ENCODE measurements at regions not wholly inside any gene's neighbourhood (a gene's known extent, or its start where the extent isn't known, plus 50 kb on each side); places are given as distances from the start of the nearest gene placed in this dataset.

GRCh38 chr12:75877763-75878621 is 153.6 kb downstream of the PHLDA1 start:
- no peaks in the 10 kb centered on the region for H3K36me3 ChIP-seq (ENCODE audit: control insufficient read depth, insufficient read depth, low read length)
- H3K9me3 ChIP-seq (ENCODE audit: control insufficient read depth, insufficient read depth, low read length), result no peaks in the 10 kb centered on the region
- WGBS (ENCODE audit: insufficient coverage), result 39% methylated on average over 3 of the region's 13 CpGs
- H3K4me1 ChIP-seq (ENCODE audit: control insufficient read depth, insufficient read depth, low read length), result no peaks in the 10 kb centered on the region
- H3K4me3 ChIP-seq (ENCODE audit: low read depth, low read length), result no peak overlapping the region
- DNase-seq (ENCODE audit: low read depth in 4 of 6, low spot score in 6 of 6), result peak in 2 of 6 donors; percentile 69 to 75
- no peaks in the 10 kb centered on the region for H3K27me3 ChIP-seq (ENCODE audit: control insufficient read depth, insufficient read depth, low read length)
- H3K27ac ChIP-seq (ENCODE audit: low read depth, low read length), result peak overlapping the region; percentile 13

GRCh38 chr12:75876832-75877762 is 154.5 kb downstream of the PHLDA1 start:
- Histone ChIP-seq H3K27me3 (ENCODE audit: control insufficient read depth, insufficient read depth, low read length) (no peaks in the 10 kb centered on the region), H3K36me3 (ENCODE audit: control insufficient read depth, insufficient read depth, low read length) (no peaks in the 10 kb centered on the region), H3K4me1 (ENCODE audit: control insufficient read depth, insufficient read depth, low read length) (no peaks in the 10 kb centered on the region), H3K27ac (ENCODE audit: low read depth, low read length) (no peak overlapping the region), H3K9me3 (ENCODE audit: control insufficient read depth, insufficient read depth, low read length) (no peaks in the 10 kb centered on the region), H3K4me3 (ENCODE audit: low read depth, low read length) (no peak overlapping the region)
- DNase-seq (ENCODE audit: low read depth in 4 of 6, low spot score in 6 of 6), result peak in 1 of 6 donors; percentile 62
- 53% methylated on average over 2 of the region's 4 CpGs for WGBS (ENCODE audit: insufficient coverage)

GRCh38 chr12:75874441-75874840 is 157.1 kb downstream of the PHLDA1 start:
- 100% methylated on average over 1 of the region's 2 CpGs for WGBS (ENCODE audit: insufficient coverage)
- no peak overlapping the region for H3K4me3 ChIP-seq (ENCODE audit: low read depth, low read length)
- no peaks in the 10 kb centered on the region for H3K36me3 ChIP-seq (ENCODE audit: control insufficient read depth, insufficient read depth, low read length)
- DNase-seq (ENCODE audit: low read depth in 4 of 6, low spot score in 6 of 6), result no peak
- H3K27me3 ChIP-seq (ENCODE audit: control insufficient read depth, insufficient read depth, low read length), result no peaks in the 10 kb centered on the region
- no peak overlapping the region for H3K27ac ChIP-seq (ENCODE audit: low read depth, low read length)
- H3K4me1 ChIP-seq (ENCODE audit: control insufficient read depth, insufficient read depth, low read length), result no peaks in the 10 kb centered on the region
- no peaks in the 10 kb centered on the region for H3K9me3 ChIP-seq (ENCODE audit: control insufficient read depth, insufficient read depth, low read length)

GRCh38 chr12:75872762-75873161 is 158.8 kb downstream of the PHLDA1 start:
- no peak for DNase-seq (ENCODE audit: low read depth in 4 of 6, low spot score in 6 of 6)
- H3K9me3 ChIP-seq (ENCODE audit: control insufficient read depth, insufficient read depth, low read length), result no peaks in the 10 kb centered on the region

GRCh38 chr12:75870878-75871277 is 160.7 kb downstream of the PHLDA1 start:
- no CpG with 5 or more reads among the region's 2 CpGs for WGBS (ENCODE audit: insufficient coverage)
- no peak for DNase-seq (ENCODE audit: low read depth in 4 of 6, low spot score in 6 of 6)
- peaks cover 3% of the 10 kb centered on the region for H3K4me1 ChIP-seq (ENCODE audit: control insufficient read depth, insufficient read depth, low read length)

More at GRCh38 chr12:75872762-75873161, 158.8 kb downstream of the PHLDA1 start:
- Histone ChIP-seq H3K4me3 (ENCODE audit: low read depth, low read length) (no peak overlapping the region), H3K36me3 (ENCODE audit: control insufficient read depth, insufficient read depth, low read length) (no peaks in the 10 kb centered on the region), H3K4me1 (ENCODE audit: control insufficient read depth, insufficient read depth, low read length) (peaks cover 3% of the 10 kb centered on the region), H3K27ac (ENCODE audit: low read depth, low read length) (no peak overlapping the region), H3K27me3 (ENCODE audit: control insufficient read depth, insufficient read depth, low read length) (no peaks in the 10 kb centered on the region)
- 100% methylated on average over 2 of the region's 2 CpGs for WGBS (ENCODE audit: insufficient coverage)

GRCh38 chr12:75868501-75868900 is 163.1 kb downstream of the PHLDA1 start:
- H3K27me3 ChIP-seq (ENCODE audit: control insufficient read depth, insufficient read depth, low read length), result no peaks in the 10 kb centered on the region
- 60% methylated on average over 1 of the region's 3 CpGs for WGBS (ENCODE audit: insufficient coverage)
- no peaks in the 10 kb centered on the region for H3K9me3 ChIP-seq (ENCODE audit: control insufficient read depth, insufficient read depth, low read length)
- H3K27ac ChIP-seq (ENCODE audit: low read depth, low read length), result peak overlapping the region; percentile 33
- H3K36me3 ChIP-seq (ENCODE audit: control insufficient read depth, insufficient read depth, low read length), result no peaks in the 10 kb centered on the region
- H3K4me3 ChIP-seq (ENCODE audit: low read depth, low read length), result no peak overlapping the region
- DNase-seq (ENCODE audit: low read depth in 4 of 6, low spot score in 6 of 6), result peak in 1 of 6 donors; percentile 87
- H3K4me1 ChIP-seq (ENCODE audit: control insufficient read depth, insufficient read depth, low read length), result peaks cover 3% of the 10 kb centered on the region

More at GRCh38 chr12:75870878-75871277, 160.7 kb downstream of the PHLDA1 start:
- no peaks in the 10 kb centered on the region for H3K36me3 ChIP-seq (ENCODE audit: control insufficient read depth, insufficient read depth, low read length)
- H3K27ac ChIP-seq (ENCODE audit: low read depth, low read length), result no peak overlapping the region
- no peak overlapping the region for H3K4me3 ChIP-seq (ENCODE audit: low read depth, low read length)
- H3K9me3 ChIP-seq (ENCODE audit: control insufficient read depth, insufficient read depth, low read length), result no peaks in the 10 kb centered on the region
- no peaks in the 10 kb centered on the region for H3K27me3 ChIP-seq (ENCODE audit: control insufficient read depth, insufficient read depth, low read length)

GRCh38 chr12:75865315-75865714 is 166.3 kb downstream of the PHLDA1 start:
- Histone ChIP-seq H3K4me3 (ENCODE audit: low read depth, low read length) (no peak overlapping the region), H3K36me3 (ENCODE audit: control insufficient read depth, insufficient read depth, low read length) (no peaks in the 10 kb centered on the region), H3K27me3 (ENCODE audit: control insufficient read depth, insufficient read depth, low read length) (no peaks in the 10 kb centered on the region), H3K4me1 (ENCODE audit: control insufficient read depth, insufficient read depth, low read length) (peaks cover 3% of the 10 kb centered on the region), H3K9me3 (ENCODE audit: control insufficient read depth, insufficient read depth, low read length) (no peaks in the 10 kb centered on the region), H3K27ac (ENCODE audit: low read depth, low read length) (no peak overlapping the region)
- WGBS (ENCODE audit: insufficient coverage), result 94% methylated on average over 2 of the region's 3 CpGs
- no peak for DNase-seq (ENCODE audit: low read depth in 4 of 6, low spot score in 6 of 6)

- no peak for DNase-seq (ENCODE audit: low read depth in 4 of 6, low spot score in 6 of 6)
- Histone ChIP-seq H3K27ac (ENCODE audit: low read depth, low read length) (no peak overlapping the region), H3K36me3 (ENCODE audit: control insufficient read depth, insufficient read depth, low read length) (no peaks in the 10 kb centered on the region), H3K27me3 (ENCODE audit: control insufficient read depth, insufficient read depth, low read length) (no peaks in the 10 kb centered on the region), H3K9me3 (ENCODE audit: control insufficient read depth, insufficient read depth, low read length) (no peaks in the 10 kb centered on the region), H3K4me1 (ENCODE audit: control insufficient read depth, insufficient read depth, low read length) (peaks cover 3% of the 10 kb centered on the region), H3K4me3 (ENCODE audit: low read depth, low read length) (no peak overlapping the region)
Measured at GRCh38 chr12:75864161-75864560, 167.4 kb downstream of the PHLDA1 start.

- Histone ChIP-seq H3K4me1 (ENCODE audit: control insufficient read depth, insufficient read depth, low read length) (peaks cover 1% of the 10 kb centered on the region), H3K27me3 (ENCODE audit: control insufficient read depth, insufficient read depth, low read length) (no peaks in the 10 kb centered on the region), H3K27ac (ENCODE audit: low read depth, low read length) (no peak overlapping the region), H3K9me3 (ENCODE audit: control insufficient read depth, insufficient read depth, low read length) (no peaks in the 10 kb centered on the region), H3K36me3 (ENCODE audit: control insufficient read depth, insufficient read depth, low read length) (no peaks in the 10 kb centered on the region), H3K4me3 (ENCODE audit: low read depth, low read length) (no peak overlapping the region)
- DNase-seq (ENCODE audit: low read depth in 4 of 6, low spot score in 6 of 6), result no peak
- WGBS (ENCODE audit: insufficient coverage), result 93% methylated on average over 7 of the region's 7 CpGs
Measured at GRCh38 chr12:75863533-75863932, 168.0 kb downstream of the PHLDA1 start.

Data from spinal cord (tissue), 9 donors.